Retinal pigment epithelial cell (primary cell): ENCODE measurements at regions not wholly inside any gene's neighbourhood (a gene's known extent, or its start where the extent isn't known, plus 50 kb on each side); places are given as distances from the start of the nearest gene placed in this dataset.

ENCODE experiments used
- DNase-seq: peaks from one replicate; pipeline ENCODE4 v3.0.0-alpha.2; 2010; ENCODE audit warnings: low read depth
- H3K4me3 ChIP-seq: 2 replicates; pipeline ENCODE4 v1.5.1; 2011; ENCODE audit warnings: mild to moderate bottlenecking, low read length, control low read depth, moderate library complexity
- CTCF ChIP-seq: conservative IDR thresholded peaks from 2 replicates; pipeline ENCODE4 v1.5.1; 2011; ENCODE audit warnings: low read depth, low read length, control low read depth, inconsistent platforms

- DNase-seq, result no peak
- no peak overlapping the region for H3K4me3 ChIP-seq
- no peak for TF ChIP-seq CTCF
These were observed 186.5 kb downstream of the SHANK2 start for GRCh38 chr11:71065841-71066240.

- no peak for TF ChIP-seq CTCF
- no peak for DNase-seq
- H3K4me3 ChIP-seq, result no peak overlapping the region
These were observed 187.5 kb downstream of the SHANK2 start for GRCh38 chr11:71064702-71065515.

- TF ChIP-seq CTCF, result no peak
- no peak overlapping the region for H3K4me3 ChIP-seq
- no peak for DNase-seq
These were observed 188.2 kb downstream of the SHANK2 start for GRCh38 chr11:71064183-71064582.

GRCh38 chr11:71063129-71063528 is 189.2 kb downstream of the SHANK2 start:
- DNase-seq, result no peak
- no peak overlapping the region for H3K4me3 ChIP-seq
- no peak for TF ChIP-seq CTCF

GRCh38 chr11:71062199-71062598 is 190.2 kb downstream of the SHANK2 start:
- DNase-seq, result no peak
- TF ChIP-seq CTCF, result no peak

GRCh38 chr11:71060391-71060791 is 192.0 kb downstream of the SHANK2 start:
- no peak overlapping the region for H3K4me3 ChIP-seq
- no peak for DNase-seq
- TF ChIP-seq CTCF, result no peak

More at GRCh38 chr11:71062199-71062598, 190.2 kb downstream of the SHANK2 start:
- H3K4me3 ChIP-seq, result no peak overlapping the region

- H3K4me3 ChIP-seq, result no peak overlapping the region
- TF ChIP-seq CTCF, result no peak
- no peak for DNase-seq
These were observed 192.7 kb downstream of the SHANK2 start for GRCh38 chr11:71059662-71060061.
